Psoas muscle (tissue), 7 donors: ENCODE measurements at regions not wholly inside any gene's neighbourhood (a gene's known extent, or its start where the extent isn't known, plus 50 kb on each side); places are given as distances from the start of the nearest gene placed in this dataset.

ENCODE experiments used
- ATAC-seq, 4 donors: fragments of 200-7000 bp; cut with Tn5 transposase; one replicate each; pipeline ENCODE4 v1.9.1; 2020; ENCODE audit warnings: moderate library complexity in 3 of 4, mild to moderate bottlenecking in 2 of 4
- DNase-seq, 2 donors: peaks; one replicate each; pipeline ENCODE4 v3.0.0-alpha.2; 2020
- H3K27ac ChIP-seq: fragments of 200-600 bp; one replicate; pipeline ENCODE4 v1.8.0; 2022
- H3K27me3 ChIP-seq, 3 donors: fragments of 200-600 bp in 1 of 3; one replicate each; pipeline versions ENCODE4 v1.6.1 to v1.8.0; 2013 to 2022; ENCODE audit warnings: low read length in 2 of 3, mild to moderate bottlenecking in 2 of 3, moderate library complexity in 1 of 3; ENCODE audit not compliant: insufficient read depth in 3 of 3
- H3K36me3 ChIP-seq, 2 donors: fragments of 200-600 bp in 1 of 2; one replicate each; pipeline versions ENCODE4 v1.6.1 to v1.8.0; 2013 to 2022; ENCODE audit warnings: low read depth in 1 of 2, mild to moderate bottlenecking in 1 of 2, moderate library complexity in 1 of 2; ENCODE audit not compliant: insufficient read depth in 1 of 2
- H3K4me1 ChIP-seq: fragments of 200-600 bp; one replicate; pipeline ENCODE4 v1.8.0; 2022
- H3K4me3 ChIP-seq: fragments of 200-600 bp; one replicate; pipeline ENCODE4 v1.8.0; 2022; ENCODE audit warnings: mild to moderate bottlenecking
- H3K9me3 ChIP-seq: fragments of 200-600 bp; one replicate; pipeline ENCODE4 v1.8.0; 2022
- WGBS, 3 donors: extraction: QIAGEN DNeasy Blood & Tissue Kit; methylation state at CpG; one replicate each; pipeline versions ENCODE4 v1.1.6 to v1.1.7; 2013; 5-methylcytosine and 5-hydroxymethylcytosine counted together
- intact Hi-C, 2 donors: fragments of 100-400 bp; cut with DNase I; formaldehyde crosslinking; loops; one replicate each; pipeline versions ENCODE4 v1.11.0 to v1.14.2; 2022
- TF ChIP-seq, protein P1 (sequence below): fragments of 200-600 bp; IDR thresholded peaks from one replicate; pipeline ENCODE4 v1.8.0; 2022; ENCODE audit warnings: antibody characterized with exemption
- donor health status: healthy with polysubstance abuse.
- donor health status: DM: no; HTN: no; CAD: no; lungs with moderate emphysema.
- donor health status: Bipolar disorder and iron deficiency.
- donor health status: healthy.
- donor health status: DM: yes; HTN: yes; CAD: no.
- donor health status: DM: no; HTN: no; CAD: no.
- donor health status: DM: yes; HTN: yes; CAD: no.

DNA sequence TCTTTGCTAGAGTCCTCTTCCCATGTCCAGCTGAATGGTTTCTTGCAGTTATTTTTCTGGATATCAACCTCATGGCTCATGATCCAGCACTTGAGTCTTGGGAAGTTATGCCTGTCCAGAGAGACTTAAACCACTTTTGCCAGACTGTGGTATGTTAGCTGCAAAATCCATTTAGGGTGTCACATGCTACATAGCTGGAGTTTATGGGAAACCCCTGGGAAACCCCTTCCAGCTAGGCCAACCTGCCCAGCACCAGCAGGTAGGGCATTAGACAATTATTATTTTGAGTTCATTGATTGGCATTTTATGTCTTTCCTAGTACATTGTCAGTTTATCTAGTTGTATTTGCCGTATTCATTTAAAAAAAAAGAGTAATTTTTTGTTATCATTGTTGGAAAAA, 797.8 kb downstream of the EFNB2 start:
- ATAC-seq (no peak), DNase-seq (no peak)
- Histone ChIP-seq H3K27me3 (no peaks in the 10 kb centered on the region), H3K4me3 (no peak overlapping the region), H3K36me3 (no peaks in the 10 kb centered on the region), H3K9me3 (no peaks in the 10 kb centered on the region), H3K27ac (no peak overlapping the region), H3K4me1 (no peaks in the 10 kb centered on the region)
- intact Hi-C loops, result no loop called here
- 92 to 100% (median 97%) methylated on average over 1 of the region's 1 CpG for WGBS, 3 donors
- TF ChIP-seq, protein P1, sequence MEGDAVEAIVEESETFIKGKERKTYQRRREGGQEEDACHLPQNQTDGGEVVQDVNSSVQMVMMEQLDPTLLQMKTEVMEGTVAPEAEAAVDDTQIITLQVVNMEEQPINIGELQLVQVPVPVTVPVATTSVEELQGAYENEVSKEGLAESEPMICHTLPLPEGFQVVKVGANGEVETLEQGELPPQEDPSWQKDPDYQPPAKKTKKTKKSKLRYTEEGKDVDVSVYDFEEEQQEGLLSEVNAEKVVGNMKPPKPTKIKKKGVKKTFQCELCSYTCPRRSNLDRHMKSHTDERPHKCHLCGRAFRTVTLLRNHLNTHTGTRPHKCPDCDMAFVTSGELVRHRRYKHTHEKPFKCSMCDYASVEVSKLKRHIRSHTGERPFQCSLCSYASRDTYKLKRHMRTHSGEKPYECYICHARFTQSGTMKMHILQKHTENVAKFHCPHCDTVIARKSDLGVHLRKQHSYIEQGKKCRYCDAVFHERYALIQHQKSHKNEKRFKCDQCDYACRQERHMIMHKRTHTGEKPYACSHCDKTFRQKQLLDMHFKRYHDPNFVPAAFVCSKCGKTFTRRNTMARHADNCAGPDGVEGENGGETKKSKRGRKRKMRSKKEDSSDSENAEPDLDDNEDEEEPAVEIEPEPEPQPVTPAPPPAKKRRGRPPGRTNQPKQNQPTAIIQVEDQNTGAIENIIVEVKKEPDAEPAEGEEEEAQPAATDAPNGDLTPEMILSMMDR, result no peak

DNA sequence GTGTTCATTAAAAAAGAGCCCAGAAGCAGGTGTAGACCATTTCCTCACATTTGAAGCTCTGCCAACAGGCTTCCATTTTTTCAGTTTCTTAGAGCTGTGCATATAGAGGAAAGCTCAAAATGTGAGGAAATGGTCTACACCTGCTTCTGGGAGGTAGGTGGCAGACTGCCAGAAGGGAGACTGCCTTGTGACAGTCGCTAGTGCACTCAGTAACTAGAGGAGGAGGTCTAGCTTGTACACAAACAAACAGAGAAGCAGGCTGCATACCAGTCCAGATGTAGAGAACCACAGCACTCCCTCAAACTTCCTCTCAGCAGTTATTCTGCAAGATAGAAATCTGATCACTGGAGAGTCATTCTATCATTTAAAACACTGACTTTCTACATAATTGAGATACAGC, 800.2 kb downstream of the EFNB2 start:
- TF ChIP-seq, protein P1, result no peak
- Histone ChIP-seq H3K27ac (no peak overlapping the region), H3K4me1 (no peaks in the 10 kb centered on the region), H3K9me3 (no peaks in the 10 kb centered on the region), H3K27me3 (no peaks in the 10 kb centered on the region), H3K4me3 (no peak overlapping the region), H3K36me3 (no peaks in the 10 kb centered on the region)
- intact Hi-C loops, result no loop called here
- 41 to 50% (median 44%) methylated on average over 1 of the region's 1 CpG for WGBS, 3 donors
- ATAC-seq (no peak), DNase-seq (no peak)

DNA sequence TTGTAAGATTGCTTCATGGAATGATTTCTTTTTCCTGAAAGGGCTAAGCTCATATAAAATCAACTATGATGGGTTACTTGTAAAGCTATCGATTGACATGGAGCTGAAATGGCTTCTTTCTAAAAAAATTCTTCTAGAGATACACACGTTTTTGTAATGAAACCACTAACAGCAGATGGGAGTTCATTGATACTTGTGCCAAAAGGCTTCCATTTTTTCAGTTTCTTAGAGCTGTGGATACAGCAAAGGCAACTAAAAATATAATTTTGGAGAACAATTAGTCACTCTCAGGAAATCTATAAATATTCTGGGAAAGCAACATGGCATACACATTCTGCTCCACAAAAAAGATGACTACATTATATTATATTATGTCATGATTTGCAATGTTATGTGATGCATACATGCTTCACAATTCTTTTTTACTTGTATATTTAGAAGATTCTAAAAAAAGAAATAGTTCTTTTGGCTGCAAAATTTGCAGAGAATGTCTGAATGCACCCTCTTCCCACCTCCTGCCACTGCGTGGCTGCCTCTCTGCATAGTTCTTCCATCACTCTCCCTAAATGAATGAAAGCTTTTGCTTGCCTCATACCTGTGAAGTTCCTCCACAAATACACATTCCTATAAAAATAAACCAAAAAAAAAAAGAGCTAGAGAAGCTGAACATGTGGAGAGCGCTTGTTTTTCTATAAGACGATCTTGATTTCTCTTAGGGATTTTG, 802.5 kb downstream of the EFNB2 start:
- no peaks in the 10 kb centered on the region for H3K27me3 ChIP-seq
- H3K36me3 ChIP-seq, result no peaks in the 10 kb centered on the region
- no peak overlapping the region for H3K27ac ChIP-seq
- intact Hi-C loops, result no loop called here
- ATAC-seq (no peak), DNase-seq (no peak)
- no peaks in the 10 kb centered on the region for H3K4me1 ChIP-seq
- TF ChIP-seq, protein P1, result no peak
- no peaks in the 10 kb centered on the region for H3K9me3 ChIP-seq
- no peak overlapping the region for H3K4me3 ChIP-seq
- 50 to 56% (median 51%) methylated on average over 5 of the region's 5 CpGs for WGBS, 3 donors

DNA sequence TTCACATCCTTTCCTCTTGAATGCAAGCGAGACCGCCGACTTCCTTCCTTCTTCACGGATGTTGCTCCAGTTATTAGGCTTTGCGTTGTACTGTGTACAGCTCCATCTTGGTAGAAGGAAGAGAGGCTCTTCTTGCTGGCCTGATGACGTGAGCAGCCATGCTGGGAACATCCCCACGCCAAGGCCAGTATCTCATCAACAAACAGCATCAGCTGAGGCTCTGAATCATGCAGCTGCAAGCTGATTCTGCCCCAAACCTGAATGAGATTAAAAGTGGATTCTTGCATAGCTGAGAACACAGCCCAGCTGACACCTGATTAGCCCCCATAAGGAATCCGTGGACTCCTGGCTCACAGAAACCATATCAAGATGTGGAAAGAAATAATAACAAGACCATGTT, 809.6 kb downstream of the EFNB2 start:
- ATAC-seq (no peak), DNase-seq (no peak)
- H3K27me3 ChIP-seq, result no peaks in the 10 kb centered on the region
- H3K4me3 ChIP-seq, result no peak overlapping the region
- H3K27ac ChIP-seq, result no peak overlapping the region
- TF ChIP-seq, protein P1, result no peak
- no peaks in the 10 kb centered on the region for H3K36me3 ChIP-seq
- intact Hi-C loops, result no loop called here
- H3K4me1 ChIP-seq, result no peaks in the 10 kb centered on the region
- 80 to 84% (median 83%) methylated on average over 8 of the region's 8 CpGs for WGBS, 3 donors
- H3K9me3 ChIP-seq, result no peaks in the 10 kb centered on the region

DNA sequence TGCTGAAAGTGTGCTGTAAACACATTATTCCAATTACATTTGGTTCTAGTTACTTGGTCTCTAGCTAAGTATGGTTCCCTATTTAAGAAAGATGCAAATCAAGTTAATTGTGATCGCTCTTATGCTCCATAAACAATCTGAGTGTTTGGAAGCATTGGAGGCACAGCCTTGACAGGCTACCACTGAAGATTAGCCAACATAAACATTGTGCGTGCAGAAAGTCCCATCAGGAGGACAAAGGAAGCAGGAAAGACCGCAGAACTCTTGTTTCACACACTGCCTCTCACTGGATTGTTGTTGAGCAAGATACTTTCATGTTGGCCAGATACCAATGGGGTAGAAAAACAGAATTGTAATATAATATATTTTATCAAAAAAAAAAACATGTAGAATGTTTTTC, 814.4 kb downstream of the EFNB2 start:
- intact Hi-C loops, result no loop called here
- Histone ChIP-seq H3K36me3 (no peaks in the 10 kb centered on the region), H3K4me3 (no peak overlapping the region), H3K9me3 (no peaks in the 10 kb centered on the region), H3K27me3 (no peaks in the 10 kb centered on the region), H3K27ac (no peak overlapping the region), H3K4me1 (no peaks in the 10 kb centered on the region)
- TF ChIP-seq, protein P1, result no peak
- WGBS, 3 donors, result 61 to 82% (median 72%) methylated on average over 3 of the region's 3 CpGs
- no peak for DNase-seq
- no peak for ATAC-seq
